ENCODE measurements at regions not wholly inside any gene's neighbourhood (a gene's known extent, or its start where the extent isn't known, plus 50 kb on each side); places are given as distances from the start of the nearest gene placed in this dataset.

DNA sequence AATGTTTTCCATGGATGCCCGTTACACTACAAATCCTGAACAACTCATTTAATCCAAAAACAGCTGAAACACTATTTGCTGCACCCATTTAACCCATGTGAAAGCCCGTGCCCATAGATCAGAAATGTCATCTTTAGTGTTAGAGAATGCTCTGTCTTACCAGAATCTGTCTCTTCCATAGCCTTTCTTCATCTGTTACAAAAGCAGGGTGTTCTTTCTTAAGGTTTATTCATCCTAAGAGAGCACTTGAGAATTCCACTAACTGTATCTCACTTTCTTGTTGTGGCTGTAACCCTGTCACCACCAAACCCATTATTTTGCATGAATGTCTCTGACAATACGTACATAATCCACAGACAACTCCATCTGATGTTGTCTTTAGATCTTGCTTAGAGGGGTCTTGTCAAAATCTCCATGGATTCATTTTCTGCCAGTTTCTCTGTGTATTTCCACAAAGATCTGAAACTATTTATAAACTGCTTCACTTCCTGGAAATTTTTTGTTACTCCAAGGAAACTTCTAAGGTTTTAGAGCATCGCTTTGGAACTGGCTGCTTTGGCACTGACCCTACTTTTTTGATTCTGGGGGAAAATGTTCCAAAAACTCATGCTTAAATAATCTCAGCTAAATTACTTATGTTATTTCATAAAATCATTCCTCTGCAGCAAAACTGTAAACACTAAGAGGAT lies 167.8 kb upstream of the CCDC54 start (continued):
- TF ChIP-seq, protein P1, sequence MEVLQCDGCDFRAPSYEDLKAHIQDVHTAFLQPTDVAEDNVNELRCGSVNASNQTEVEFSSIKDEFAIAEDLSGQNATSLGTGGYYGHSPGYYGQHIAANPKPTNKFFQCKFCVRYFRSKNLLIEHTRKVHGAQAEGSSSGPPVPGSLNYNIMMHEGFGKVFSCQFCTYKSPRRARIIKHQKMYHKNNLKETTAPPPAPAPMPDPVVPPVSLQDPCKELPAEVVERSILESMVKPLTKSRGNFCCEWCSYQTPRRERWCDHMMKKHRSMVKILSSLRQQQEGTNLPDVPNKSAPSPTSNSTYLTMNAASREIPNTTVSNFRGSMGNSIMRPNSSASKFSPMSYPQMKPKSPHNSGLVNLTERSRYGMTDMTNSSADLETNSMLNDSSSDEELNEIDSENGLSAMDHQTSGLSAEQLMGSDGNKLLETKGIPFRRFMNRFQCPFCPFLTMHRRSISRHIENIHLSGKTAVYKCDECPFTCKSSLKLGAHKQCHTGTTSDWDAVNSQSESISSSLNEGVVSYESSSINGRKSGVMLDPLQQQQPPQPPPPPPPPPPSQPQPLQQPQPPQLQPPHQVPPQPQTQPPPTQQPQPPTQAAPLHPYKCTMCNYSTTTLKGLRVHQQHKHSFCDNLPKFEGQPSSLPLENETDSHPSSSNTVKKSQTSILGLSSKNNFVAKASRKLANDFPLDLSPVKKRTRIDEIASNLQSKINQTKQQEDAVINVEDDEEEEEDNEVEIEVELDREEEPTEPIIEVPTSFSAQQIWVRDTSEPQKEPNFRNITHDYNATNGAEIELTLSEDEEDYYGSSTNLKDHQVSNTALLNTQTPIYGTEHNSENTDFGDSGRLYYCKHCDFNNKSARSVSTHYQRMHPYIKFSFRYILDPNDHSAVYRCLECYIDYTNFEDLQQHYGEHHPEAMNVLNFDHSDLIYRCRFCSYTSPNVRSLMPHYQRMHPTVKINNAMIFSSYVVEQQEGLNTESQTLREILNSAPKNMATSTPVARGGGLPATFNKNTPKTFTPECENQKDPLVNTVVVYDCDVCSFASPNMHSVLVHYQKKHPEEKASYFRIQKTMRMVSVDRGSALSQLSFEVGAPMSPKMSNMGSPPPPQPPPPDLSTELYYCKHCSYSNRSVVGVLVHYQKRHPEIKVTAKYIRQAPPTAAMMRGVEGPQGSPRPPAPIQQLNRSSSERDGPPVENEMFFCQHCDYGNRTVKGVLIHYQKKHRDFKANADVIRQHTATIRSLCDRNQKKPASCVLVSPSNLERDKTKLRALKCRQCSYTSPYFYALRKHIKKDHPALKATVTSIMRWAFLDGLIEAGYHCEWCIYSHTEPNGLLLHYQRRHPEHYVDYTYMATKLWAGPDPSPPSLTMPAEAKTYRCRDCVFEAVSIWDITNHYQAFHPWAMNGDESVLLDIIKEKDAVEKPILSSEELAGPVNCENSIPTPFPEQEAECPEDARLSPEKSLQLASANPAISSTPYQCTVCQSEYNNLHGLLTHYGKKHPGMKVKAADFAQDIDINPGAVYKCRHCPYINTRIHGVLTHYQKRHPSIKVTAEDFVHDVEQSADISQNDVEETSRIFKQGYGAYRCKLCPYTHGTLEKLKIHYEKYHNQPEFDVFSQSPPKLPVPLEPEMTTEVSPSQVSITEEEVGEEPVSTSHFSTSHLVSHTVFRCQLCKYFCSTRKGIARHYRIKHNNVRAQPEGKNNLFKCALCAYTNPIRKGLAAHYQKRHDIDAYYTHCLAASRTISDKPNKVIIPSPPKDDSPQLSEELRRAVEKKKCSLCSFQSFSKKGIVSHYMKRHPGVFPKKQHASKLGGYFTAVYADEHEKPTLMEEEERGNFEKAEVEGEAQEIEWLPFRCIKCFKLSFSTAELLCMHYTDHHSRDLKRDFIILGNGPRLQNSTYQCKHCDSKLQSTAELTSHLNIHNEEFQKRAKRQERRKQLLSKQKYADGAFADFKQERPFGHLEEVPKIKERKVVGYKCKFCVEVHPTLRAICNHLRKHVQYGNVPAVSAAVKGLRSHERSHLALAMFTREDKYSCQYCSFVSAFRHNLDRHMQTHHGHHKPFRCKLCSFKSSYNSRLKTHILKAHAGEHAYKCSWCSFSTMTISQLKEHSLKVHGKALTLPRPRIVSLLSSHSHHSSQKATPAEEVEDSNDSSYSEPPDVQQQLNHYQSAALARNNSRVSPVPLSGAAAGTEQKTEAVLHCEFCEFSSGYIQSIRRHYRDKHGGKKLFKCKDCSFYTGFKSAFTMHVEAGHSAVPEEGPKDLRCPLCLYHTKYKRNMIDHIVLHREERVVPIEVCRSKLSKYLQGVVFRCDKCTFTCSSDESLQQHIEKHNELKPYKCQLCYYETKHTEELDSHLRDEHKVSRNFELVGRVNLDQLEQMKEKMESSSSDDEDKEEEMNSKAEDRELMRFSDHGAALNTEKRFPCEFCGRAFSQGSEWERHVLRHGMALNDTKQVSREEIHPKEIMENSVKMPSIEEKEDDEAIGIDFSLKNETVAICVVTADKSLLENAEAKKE (CRISPR knock-in tag; IDR thresholded peaks at IDR 0.05) = no peak
- no peak for TF ChIP-seq POLR2AphosphoS5 (IDR thresholded peaks at IDR 0.05; ENCODE audit: low read depth)

DNA sequence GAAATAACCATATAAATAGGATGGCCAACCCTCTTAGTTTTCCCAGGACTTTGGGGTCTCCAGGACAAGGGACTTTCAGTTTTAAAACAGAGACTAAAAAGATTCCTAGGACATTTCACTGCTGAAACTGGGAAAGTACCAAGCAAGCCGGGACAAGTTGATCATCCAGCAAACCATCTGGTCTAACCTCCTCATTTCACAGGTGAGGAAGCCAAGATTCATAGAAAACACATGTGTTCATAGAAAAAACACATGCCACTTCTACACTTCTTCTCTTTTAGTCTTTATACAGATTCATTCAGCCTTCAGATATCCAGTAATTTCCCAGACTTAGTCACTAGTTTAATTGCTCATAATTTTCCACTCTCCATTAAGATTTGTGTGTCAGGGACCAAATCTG lies 165.6 kb upstream of the CCDC54 start:
- H3K27ac ChIP-seq (ENCODE audit: low read depth) = no peak overlapping the region
- TF ChIP-seq ZNF331 (CRISPR knock-in tag; IDR thresholded peaks at IDR 0.05; ENCODE audit: low read depth) (no peak), EZH2 (IDR thresholded peaks at IDR 0.05; ENCODE audit: low read depth, unreplicated experiment) (no peak), JUNB (IDR thresholded peaks at IDR 0.05; ENCODE audit: unreplicated experiment) (no peak)
- no peaks in the 10 kb centered on the region for H3K36me3 Mint-ChIP-seq (ENCODE audit: low read depth)
- H3K4me2 ChIP-seq = no peak overlapping the region
- H3F3A ChIP-seq (replicated peaks; ENCODE audit: low read depth) = no peaks in the 10 kb centered on the region
- no peak for ATAC-seq
- H3K4me1 ChIP-seq (ENCODE audit: insufficient read depth) = no peaks in the 10 kb centered on the region
- no peaks in the 10 kb centered on the region for H4K20me1 ChIP-seq (replicated peaks; ENCODE audit: insufficient read depth)
- no peaks in the 10 kb centered on the region; the same call in 1 of the 2 replicates for H3K36me3 ChIP-seq (ENCODE audit: insufficient read depth)
- no peaks in the 10 kb centered on the region for H3K27me3 ChIP-seq (ENCODE audit: insufficient read depth)
- H2AFZ ChIP-seq = peak overlapping the region; percentile 48; the same call in 1 of the 2 replicates
- H3K79me2 ChIP-seq (replicated peaks; ENCODE audit: insufficient read depth) = no peaks in the 10 kb centered on the region
- no peak for DNase-seq (ENCODE audit: low spot score)
- H3K4me3 Mint-ChIP-seq = no peak overlapping the region
- H3K27me3 Mint-ChIP-seq (ENCODE audit: insufficient read depth, low read depth, poor library complexity) = no peaks in the 10 kb centered on the region
- H3K9me2 ChIP-seq (ENCODE audit: insufficient read depth) = peaks cover 4% of the 10 kb centered on the region; the same call in 1 of the 2 replicates
- H3K9me3 Mint-ChIP-seq = no peaks in the 10 kb centered on the region
- no peak overlapping the region for H3K4me3 ChIP-seq
- H3K27ac Mint-ChIP-seq = no peak overlapping the region
- peaks cover 12% of the 10 kb centered on the region; the same call in 2 of the 3 replicates for H3K4me1 Mint-ChIP-seq

Data from GM23338 (cell line).